ENCODE measurements at regions not wholly inside any gene's neighbourhood (a gene's known extent, or its start where the extent isn't known, plus 50 kb on each side); places are given as distances from the start of the nearest gene placed in this dataset.

- no peak overlapping the region for H3K4me3 ChIP-seq (ENCODE audit: low read length)
- no peaks in the 10 kb centered on the region for H3K36me3 ChIP-seq (ENCODE audit: insufficient read depth, low read length)
- no peak overlapping the region for H3K9ac ChIP-seq (ENCODE audit: low read depth, low read length)
- no peaks in the 10 kb centered on the region for H3K9me3 ChIP-seq (replicated peaks; ENCODE audit: low read length)
- H3K27me3 ChIP-seq (ENCODE audit: control insufficient read depth, insufficient read depth, low read length), result no peaks in the 10 kb centered on the region
- no peak overlapping the region for H3K4me2 ChIP-seq (ENCODE audit: low read length)
- no peaks in the 10 kb centered on the region for H3K4me1 ChIP-seq (ENCODE audit: control insufficient read depth, insufficient read depth, low read length)
These were observed 443.7 kb downstream of the FAT4 start for GRCh38 chr4:125758438-125758837.

- no peaks in the 10 kb centered on the region for H3K36me3 ChIP-seq (ENCODE audit: insufficient read depth, low read length)
- no peaks in the 10 kb centered on the region for H3K27me3 ChIP-seq (ENCODE audit: control insufficient read depth, insufficient read depth, low read length)
- no peaks in the 10 kb centered on the region for H3K9me3 ChIP-seq (replicated peaks; ENCODE audit: low read length)
- H3K9ac ChIP-seq (ENCODE audit: low read depth, low read length), result no peak overlapping the region
- no peak overlapping the region for H3K4me2 ChIP-seq (ENCODE audit: low read length)
- no peak overlapping the region for H3K4me3 ChIP-seq (ENCODE audit: low read length)
- no peaks in the 10 kb centered on the region for H3K4me1 ChIP-seq (ENCODE audit: control insufficient read depth, insufficient read depth, low read length)
These were observed 445.6 kb downstream of the FAT4 start for GRCh38 chr4:125760201-125760819.

GRCh38 chr4:125760956-125761355, 446.2 kb downstream of the FAT4 start:
- no peaks in the 10 kb centered on the region for H3K9me3 ChIP-seq (replicated peaks; ENCODE audit: low read length)
- H3K27me3 ChIP-seq (ENCODE audit: control insufficient read depth, insufficient read depth, low read length), result no peaks in the 10 kb centered on the region
- no peak overlapping the region for H3K9ac ChIP-seq (ENCODE audit: low read depth, low read length)
- no peak overlapping the region for H3K4me3 ChIP-seq (ENCODE audit: low read length)
- H3K4me2 ChIP-seq (ENCODE audit: low read length), result no peak overlapping the region
- H3K36me3 ChIP-seq (ENCODE audit: insufficient read depth, low read length), result no peaks in the 10 kb centered on the region
- no peaks in the 10 kb centered on the region for H3K4me1 ChIP-seq (ENCODE audit: control insufficient read depth, insufficient read depth, low read length)

GRCh38 chr4:125762537-125762936, 447.8 kb downstream of the FAT4 start:
- Histone ChIP-seq H3K4me2 (ENCODE audit: low read length) (no peak overlapping the region), H3K27me3 (ENCODE audit: control insufficient read depth, insufficient read depth, low read length) (no peaks in the 10 kb centered on the region), H3K36me3 (ENCODE audit: insufficient read depth, low read length) (no peaks in the 10 kb centered on the region), H3K4me1 (ENCODE audit: control insufficient read depth, insufficient read depth, low read length) (no peaks in the 10 kb centered on the region), H3K9ac (ENCODE audit: low read depth, low read length) (no peak overlapping the region), H3K9me3 (replicated peaks; ENCODE audit: low read length) (no peaks in the 10 kb centered on the region), H3K4me3 (ENCODE audit: low read length) (no peak overlapping the region)

GRCh38 chr4:125765941-125766340, 451.2 kb downstream of the FAT4 start:
- no peak overlapping the region for H3K9ac ChIP-seq (ENCODE audit: low read depth, low read length)
- H3K4me1 ChIP-seq (ENCODE audit: control insufficient read depth, insufficient read depth, low read length), result no peaks in the 10 kb centered on the region
- no peaks in the 10 kb centered on the region for H3K36me3 ChIP-seq (ENCODE audit: insufficient read depth, low read length)
- H3K27me3 ChIP-seq (ENCODE audit: control insufficient read depth, insufficient read depth, low read length), result no peaks in the 10 kb centered on the region
- H3K4me2 ChIP-seq (ENCODE audit: low read length), result no peak overlapping the region
- H3K4me3 ChIP-seq (ENCODE audit: low read length), result no peak overlapping the region
- no peaks in the 10 kb centered on the region for H3K9me3 ChIP-seq (replicated peaks; ENCODE audit: low read length)

GRCh38 chr4:125770814-125771398, 456.2 kb downstream of the FAT4 start:
- no peak overlapping the region for H3K4me3 ChIP-seq (ENCODE audit: low read length)
- no peaks in the 10 kb centered on the region for H3K9me3 ChIP-seq (replicated peaks; ENCODE audit: low read length)
- H3K36me3 ChIP-seq (ENCODE audit: insufficient read depth, low read length), result no peaks in the 10 kb centered on the region
- H3K4me1 ChIP-seq (ENCODE audit: control insufficient read depth, insufficient read depth, low read length), result no peaks in the 10 kb centered on the region
- H3K9ac ChIP-seq (ENCODE audit: low read depth, low read length), result no peak overlapping the region
- H3K4me2 ChIP-seq (ENCODE audit: low read length), result no peak overlapping the region
- H3K27me3 ChIP-seq (ENCODE audit: control insufficient read depth, insufficient read depth, low read length), result no peaks in the 10 kb centered on the region

- no peaks in the 10 kb centered on the region for H3K4me1 ChIP-seq (ENCODE audit: control insufficient read depth, insufficient read depth, low read length)
- no peak overlapping the region for H3K4me2 ChIP-seq (ENCODE audit: low read length)
- no peak overlapping the region for H3K9ac ChIP-seq (ENCODE audit: low read depth, low read length)
- H3K36me3 ChIP-seq (ENCODE audit: insufficient read depth, low read length), result no peaks in the 10 kb centered on the region
- no peaks in the 10 kb centered on the region for H3K9me3 ChIP-seq (replicated peaks; ENCODE audit: low read length)
- H3K27me3 ChIP-seq (ENCODE audit: control insufficient read depth, insufficient read depth, low read length), result no peaks in the 10 kb centered on the region
- H3K4me3 ChIP-seq (ENCODE audit: low read length), result no peak overlapping the region
These were observed 457.9 kb downstream of the FAT4 start for GRCh38 chr4:125772680-125773079.

- Histone ChIP-seq H3K4me2 (ENCODE audit: low read length) (no peak overlapping the region), H3K4me1 (ENCODE audit: control insufficient read depth, insufficient read depth, low read length) (no peaks in the 10 kb centered on the region), H3K4me3 (ENCODE audit: low read length) (no peak overlapping the region), H3K9ac (ENCODE audit: low read depth, low read length) (no peak overlapping the region), H3K27me3 (ENCODE audit: control insufficient read depth, insufficient read depth, low read length) (no peaks in the 10 kb centered on the region), H3K9me3 (replicated peaks; ENCODE audit: low read length) (no peaks in the 10 kb centered on the region), H3K36me3 (ENCODE audit: insufficient read depth, low read length) (no peaks in the 10 kb centered on the region)
These were observed 458.7 kb downstream of the FAT4 start for GRCh38 chr4:125773502-125773901.

- no peaks in the 10 kb centered on the region for H3K36me3 ChIP-seq (ENCODE audit: insufficient read depth, low read length)
- no peak overlapping the region for H3K9ac ChIP-seq (ENCODE audit: low read depth, low read length)
- H3K27me3 ChIP-seq (ENCODE audit: control insufficient read depth, insufficient read depth, low read length), result no peaks in the 10 kb centered on the region
- H3K4me1 ChIP-seq (ENCODE audit: control insufficient read depth, insufficient read depth, low read length), result no peaks in the 10 kb centered on the region
- no peak overlapping the region for H3K4me3 ChIP-seq (ENCODE audit: low read length)
- no peak overlapping the region for H3K4me2 ChIP-seq (ENCODE audit: low read length)
- no peaks in the 10 kb centered on the region for H3K9me3 ChIP-seq (replicated peaks; ENCODE audit: low read length)
These were observed 459.2 kb downstream of the FAT4 start for GRCh38 chr4:125773931-125774330.

- Histone ChIP-seq H3K9me3 (replicated peaks; ENCODE audit: low read length) (no peaks in the 10 kb centered on the region), H3K36me3 (ENCODE audit: insufficient read depth, low read length) (no peaks in the 10 kb centered on the region), H3K4me1 (ENCODE audit: control insufficient read depth, insufficient read depth, low read length) (no peaks in the 10 kb centered on the region), H3K4me3 (ENCODE audit: low read length) (no peak overlapping the region), H3K9ac (ENCODE audit: low read depth, low read length) (no peak overlapping the region), H3K4me2 (ENCODE audit: low read length) (no peak overlapping the region), H3K27me3 (ENCODE audit: control insufficient read depth, insufficient read depth, low read length) (no peaks in the 10 kb centered on the region)
These were observed 461.4 kb downstream of the FAT4 start for GRCh38 chr4:125776146-125776545.

- H3K27me3 ChIP-seq (ENCODE audit: control insufficient read depth, insufficient read depth, low read length), result no peaks in the 10 kb centered on the region
- no peak overlapping the region for H3K4me3 ChIP-seq (ENCODE audit: low read length)
- H3K9me3 ChIP-seq (replicated peaks; ENCODE audit: low read length), result no peaks in the 10 kb centered on the region
- H3K36me3 ChIP-seq (ENCODE audit: insufficient read depth, low read length), result no peaks in the 10 kb centered on the region
- H3K4me2 ChIP-seq (ENCODE audit: low read length), result no peak overlapping the region
- no peak overlapping the region for H3K9ac ChIP-seq (ENCODE audit: low read depth, low read length)
- H3K4me1 ChIP-seq (ENCODE audit: control insufficient read depth, insufficient read depth, low read length), result no peaks in the 10 kb centered on the region
These were observed 465.4 kb downstream of the FAT4 start for GRCh38 chr4:125780164-125780563.

GRCh38 chr4:125780747-125781146, 466.0 kb downstream of the FAT4 start:
- no peaks in the 10 kb centered on the region for H3K27me3 ChIP-seq (ENCODE audit: control insufficient read depth, insufficient read depth, low read length)
- H3K4me1 ChIP-seq (ENCODE audit: control insufficient read depth, insufficient read depth, low read length), result no peaks in the 10 kb centered on the region
- no peak overlapping the region for H3K4me2 ChIP-seq (ENCODE audit: low read length)
- H3K9ac ChIP-seq (ENCODE audit: low read depth, low read length), result no peak overlapping the region
- H3K36me3 ChIP-seq (ENCODE audit: insufficient read depth, low read length), result no peaks in the 10 kb centered on the region
- no peak overlapping the region for H3K4me3 ChIP-seq (ENCODE audit: low read length)
- H3K9me3 ChIP-seq (replicated peaks; ENCODE audit: low read length), result no peaks in the 10 kb centered on the region

All from skeletal muscle satellite cell (primary cell).